ENCODE measurements at regions not wholly inside any gene's neighbourhood (a gene's known extent, or its start where the extent isn't known, plus 50 kb on each side); places are given as distances from the start of the nearest gene placed in this dataset.
"Not testable (repeated sequence)": the region's sequence is repeated elsewhere in the genome, so short reads cannot be mapped to it uniquely, and the experiment has no call there.

DNA sequence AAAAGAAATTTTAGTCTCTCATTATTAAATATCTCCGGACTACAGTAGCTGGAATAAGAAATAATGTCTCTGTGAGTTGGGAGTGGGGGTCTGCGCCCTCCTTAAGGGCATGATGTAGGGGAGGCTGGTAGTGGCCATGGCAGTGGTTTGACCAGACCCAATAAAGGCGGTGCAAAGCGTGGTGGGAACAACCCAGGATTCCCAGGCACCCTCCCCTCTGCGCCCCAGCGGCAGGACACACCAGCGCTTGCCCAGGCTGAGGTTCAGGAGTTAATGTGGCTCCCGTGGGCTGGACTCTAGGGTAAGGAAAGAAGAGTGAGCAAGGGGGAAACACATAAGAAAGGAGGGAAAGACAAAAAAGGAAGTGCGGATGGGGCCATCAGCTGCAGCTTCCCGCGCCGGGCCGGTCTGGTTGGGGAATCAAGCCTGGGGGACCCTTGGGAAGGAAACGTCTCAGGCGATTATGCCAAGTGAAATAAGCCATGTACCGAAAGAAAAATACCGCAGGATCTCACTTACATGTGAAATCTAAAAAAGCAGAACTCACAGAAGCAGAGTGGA is 157.5 kb upstream of the SMIM31 start:
- Histone ChIP-seq H3K27ac (ENCODE audit: low read depth, low read length, severe bottlenecking) (no peak overlapping the region), H3K4me3 (ENCODE audit: extremely low read depth, insufficient read depth, low read length, poor library complexity, severe bottlenecking) (no peak overlapping the region), H3K36me3 (ENCODE audit: control insufficient read depth, insufficient read depth, low read length) (no peaks in the 10 kb centered on the region), H3K4me1 (ENCODE audit: control insufficient read depth, insufficient read depth, low read length, poor library complexity, severe bottlenecking) (no peaks in the 10 kb centered on the region), H3K9me3 (ENCODE audit: control insufficient read depth, low read length) (peaks cover under 1% of the 10 kb centered on the region)
- WGBS, 2 experiments (ENCODE audit: insufficient coverage in 2 of 2) = 86 to 87% methylated on average over 9 to 16 of the region's 17 CpGs

DNA sequence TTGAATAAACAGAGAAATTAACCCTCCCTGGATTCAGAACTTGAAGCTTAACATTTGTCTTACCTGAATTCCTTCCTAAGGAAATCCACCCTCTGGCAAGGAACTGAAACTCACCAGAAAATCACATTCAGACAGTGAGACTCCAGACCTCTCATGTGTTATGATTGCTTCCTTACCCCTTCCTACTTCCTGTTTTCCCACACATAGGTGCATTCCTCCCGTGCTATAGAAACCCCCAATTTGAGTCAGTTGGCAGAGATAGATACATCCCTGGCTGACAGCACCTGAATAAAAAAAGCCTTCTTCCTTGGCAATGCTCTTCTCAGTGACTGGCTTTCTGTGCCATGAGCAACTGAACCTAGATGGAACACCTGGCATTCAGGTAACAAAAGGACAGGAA is 157.0 kb upstream of the SMIM31 start:
- Histone ChIP-seq H3K27ac (ENCODE audit: low read depth, low read length, severe bottlenecking) (no peak overlapping the region), H3K36me3 (ENCODE audit: control insufficient read depth, insufficient read depth, low read length) (no peaks in the 10 kb centered on the region), H3K4me1 (ENCODE audit: control insufficient read depth, insufficient read depth, low read length, poor library complexity, severe bottlenecking) (no peaks in the 10 kb centered on the region), H3K4me3 (ENCODE audit: extremely low read depth, insufficient read depth, low read length, poor library complexity, severe bottlenecking) (no peak overlapping the region), H3K9me3 (ENCODE audit: control insufficient read depth, low read length) (peaks cover 6% of the 10 kb centered on the region)
- 83% methylated on average over 1 of the region's 1 CpG; no CpG with 5 or more reads in 1 of the 2 experiments for WGBS, 2 experiments (ENCODE audit: insufficient coverage in 2 of 2)

DNA sequence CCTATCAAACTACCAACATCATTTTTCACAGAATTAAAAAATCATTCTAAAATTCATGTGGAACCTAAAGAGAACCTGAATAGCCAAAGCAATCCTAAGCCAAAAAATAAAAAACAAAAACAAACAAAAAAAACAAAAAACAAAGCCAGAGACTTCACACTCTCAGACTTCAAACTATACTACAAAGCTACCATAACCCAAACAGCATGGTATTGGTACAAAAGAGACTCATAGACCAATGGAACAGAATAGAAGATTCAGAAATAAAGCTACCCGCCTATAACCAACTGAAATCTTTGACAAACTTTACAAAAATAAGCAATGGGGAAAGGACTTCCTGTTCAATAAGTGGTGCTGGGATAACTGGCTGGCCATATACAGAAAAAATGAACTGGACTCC is 152.3 kb upstream of the SMIM31 start:
- no peak overlapping the region for H3K4me3 ChIP-seq (ENCODE audit: extremely low read depth, insufficient read depth, low read length, poor library complexity, severe bottlenecking)
- no peaks in the 10 kb centered on the region for H3K36me3 ChIP-seq (ENCODE audit: control insufficient read depth, insufficient read depth, low read length)
- no peaks in the 10 kb centered on the region for H3K4me1 ChIP-seq (ENCODE audit: control insufficient read depth, insufficient read depth, low read length, poor library complexity, severe bottlenecking)
- no CpG with 5 or more reads among the region's 1 CpG for WGBS, 2 experiments (ENCODE audit: insufficient coverage in 2 of 2)
- H3K27ac ChIP-seq (ENCODE audit: low read depth, low read length, severe bottlenecking) = no peak overlapping the region
- H3K9me3 ChIP-seq (ENCODE audit: control insufficient read depth, low read length) = peaks cover 6% of the 10 kb centered on the region

DNA sequence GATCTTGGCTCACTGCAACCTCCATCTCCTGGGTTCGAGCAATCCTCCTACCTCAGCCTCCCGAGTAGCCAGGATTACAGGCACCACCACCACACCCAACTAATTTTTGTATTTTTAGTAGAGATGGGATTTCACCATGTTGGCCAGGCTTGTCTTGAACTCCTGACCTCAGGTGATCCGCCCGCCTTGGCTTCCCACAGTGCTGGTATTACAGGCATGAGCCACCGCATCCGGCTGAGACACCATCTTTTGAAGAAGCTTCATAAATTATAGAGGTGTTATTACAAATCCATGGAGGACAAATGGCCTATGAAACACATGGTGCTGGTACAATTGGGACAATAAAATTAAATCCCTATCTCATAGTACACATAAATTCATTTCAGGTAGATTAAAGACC is 148.1 kb upstream of the SMIM31 start:
- WGBS, 2 experiments (ENCODE audit: insufficient coverage in 2 of 2) = 93 to 100% methylated on average over 2 of the region's 6 CpGs
- H3K4me1 ChIP-seq (ENCODE audit: control insufficient read depth, insufficient read depth, low read length, poor library complexity, severe bottlenecking); H3K36me3 ChIP-seq (ENCODE audit: control insufficient read depth, insufficient read depth, low read length); H3K4me3 ChIP-seq (ENCODE audit: extremely low read depth, insufficient read depth, low read length, poor library complexity, severe bottlenecking); H3K27ac ChIP-seq (ENCODE audit: low read depth, low read length, severe bottlenecking); H3K9me3 ChIP-seq (ENCODE audit: control insufficient read depth, low read length): not testable (repeated sequence)

DNA sequence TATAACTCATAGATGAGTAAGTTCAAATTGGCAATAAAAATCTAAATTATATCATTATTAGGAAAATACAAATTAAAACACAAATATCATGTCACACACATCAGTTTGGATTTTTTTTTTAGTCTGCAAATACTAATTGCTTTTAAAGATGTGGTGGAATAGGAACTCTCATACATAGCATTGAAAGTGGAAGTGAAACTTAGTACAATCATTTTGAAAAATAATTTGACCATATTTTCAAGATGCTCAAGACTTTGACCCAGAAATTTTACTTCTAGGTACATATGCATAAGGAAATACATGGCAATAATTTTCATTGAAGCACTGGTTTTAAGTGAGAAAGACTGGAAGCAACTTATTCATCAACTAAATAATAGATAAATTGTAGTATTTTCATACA is 147.5 kb upstream of the SMIM31 start:
- H3K9me3 ChIP-seq (ENCODE audit: control insufficient read depth, low read length) = peaks cover 5% of the 10 kb centered on the region

DNA sequence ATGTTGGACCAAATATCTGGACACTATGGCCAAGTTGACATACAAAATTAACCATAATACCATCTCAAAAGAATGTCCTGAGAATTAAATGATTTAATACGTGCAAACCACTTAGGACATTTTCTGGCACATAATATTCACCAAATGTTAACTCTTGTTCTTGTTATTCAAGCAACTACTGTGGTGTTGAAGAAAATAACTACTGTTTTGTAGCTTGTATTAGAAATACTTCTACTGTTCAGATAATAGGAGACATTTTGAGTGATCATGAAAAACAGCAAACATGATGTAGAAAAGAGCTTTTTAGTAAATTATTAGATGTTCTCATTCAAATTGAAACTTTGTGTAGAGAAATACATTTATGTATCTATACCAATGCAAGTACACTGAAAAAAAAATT is 140.7 kb upstream of the SMIM31 start:
- Histone ChIP-seq H3K36me3 (ENCODE audit: control insufficient read depth, insufficient read depth, low read length) (no peaks in the 10 kb centered on the region), H3K9me3 (ENCODE audit: control insufficient read depth, low read length) (no peaks in the 10 kb centered on the region), H3K4me1 (ENCODE audit: control insufficient read depth, insufficient read depth, low read length, poor library complexity, severe bottlenecking) (no peaks in the 10 kb centered on the region), H3K27ac (ENCODE audit: low read depth, low read length, severe bottlenecking) (no peak overlapping the region), H3K4me3 (ENCODE audit: extremely low read depth, insufficient read depth, low read length, poor library complexity, severe bottlenecking) (no peak overlapping the region)
- no CpG with 5 or more reads among the region's 1 CpG for WGBS, 2 experiments (ENCODE audit: insufficient coverage in 2 of 2)

More for the DNA sequence above, 147.5 kb upstream of the SMIM31 start:
- Histone ChIP-seq H3K27ac (ENCODE audit: low read depth, low read length, severe bottlenecking) (no peak overlapping the region), H3K4me1 (ENCODE audit: control insufficient read depth, insufficient read depth, low read length, poor library complexity, severe bottlenecking) (no peaks in the 10 kb centered on the region), H3K36me3 (ENCODE audit: control insufficient read depth, insufficient read depth, low read length) (no peaks in the 10 kb centered on the region), H3K4me3 (ENCODE audit: extremely low read depth, insufficient read depth, low read length, poor library complexity, severe bottlenecking) (no peak overlapping the region)

DNA sequence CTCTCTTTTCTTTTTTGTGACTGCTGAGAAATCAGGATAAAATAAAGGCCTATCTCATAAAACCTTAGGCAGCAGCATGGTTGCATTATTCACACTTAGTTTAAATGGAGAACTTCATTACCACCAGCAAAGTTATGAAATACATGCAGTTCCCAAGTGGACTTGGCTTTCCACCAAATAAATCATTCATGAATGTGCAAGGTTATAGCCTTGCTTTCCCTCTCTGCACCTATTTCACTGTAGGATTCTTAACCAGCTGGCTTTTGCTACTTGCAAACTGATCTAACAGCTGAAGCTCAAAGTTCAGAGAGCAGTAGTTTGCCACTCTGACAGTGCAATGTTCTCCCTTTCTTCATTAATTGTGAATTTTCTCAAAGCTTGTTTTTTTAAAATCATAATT is 140.1 kb upstream of the SMIM31 start:
- Histone ChIP-seq H3K4me3 (ENCODE audit: extremely low read depth, insufficient read depth, low read length, poor library complexity, severe bottlenecking) (no peak overlapping the region), H3K27ac (ENCODE audit: low read depth, low read length, severe bottlenecking) (no peak overlapping the region), H3K9me3 (ENCODE audit: control insufficient read depth, low read length) (no peaks in the 10 kb centered on the region), H3K4me1 (ENCODE audit: control insufficient read depth, insufficient read depth, low read length, poor library complexity, severe bottlenecking) (no peaks in the 10 kb centered on the region), H3K36me3 (ENCODE audit: control insufficient read depth, insufficient read depth, low read length) (no peaks in the 10 kb centered on the region)

DNA sequence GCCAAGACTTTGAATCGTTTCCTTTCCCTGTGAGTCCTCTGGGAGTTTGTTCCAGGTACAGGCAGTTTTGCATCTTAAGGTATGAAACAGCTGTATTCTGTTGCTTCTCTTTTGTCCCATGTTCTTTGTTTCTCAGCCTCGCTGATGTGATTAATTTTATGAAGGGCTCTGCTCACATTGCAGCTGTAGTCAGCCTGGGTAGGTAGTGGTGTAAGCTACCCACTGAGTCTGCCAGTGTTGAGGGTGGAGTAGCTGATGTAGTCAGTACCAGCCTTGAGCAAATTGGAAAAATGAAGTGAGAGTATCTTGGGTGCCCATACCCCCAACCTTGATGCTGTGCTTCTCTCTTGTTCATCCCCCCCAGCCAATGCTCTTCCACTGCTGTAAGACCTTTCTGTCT is 139.6 kb upstream of the SMIM31 start:
- no peaks in the 10 kb centered on the region for H3K9me3 ChIP-seq (ENCODE audit: control insufficient read depth, low read length)
- no peak overlapping the region for H3K27ac ChIP-seq (ENCODE audit: low read depth, low read length, severe bottlenecking)
- no peak overlapping the region for H3K4me3 ChIP-seq (ENCODE audit: extremely low read depth, insufficient read depth, low read length, poor library complexity, severe bottlenecking)
- WGBS, 2 experiments (ENCODE audit: insufficient coverage in 2 of 2) = 60 to 83% methylated on average over 1 of the region's 2 CpGs
- H3K36me3 ChIP-seq (ENCODE audit: control insufficient read depth, insufficient read depth, low read length) = no peaks in the 10 kb centered on the region
- no peaks in the 10 kb centered on the region for H3K4me1 ChIP-seq (ENCODE audit: control insufficient read depth, insufficient read depth, low read length, poor library complexity, severe bottlenecking)

DNA sequence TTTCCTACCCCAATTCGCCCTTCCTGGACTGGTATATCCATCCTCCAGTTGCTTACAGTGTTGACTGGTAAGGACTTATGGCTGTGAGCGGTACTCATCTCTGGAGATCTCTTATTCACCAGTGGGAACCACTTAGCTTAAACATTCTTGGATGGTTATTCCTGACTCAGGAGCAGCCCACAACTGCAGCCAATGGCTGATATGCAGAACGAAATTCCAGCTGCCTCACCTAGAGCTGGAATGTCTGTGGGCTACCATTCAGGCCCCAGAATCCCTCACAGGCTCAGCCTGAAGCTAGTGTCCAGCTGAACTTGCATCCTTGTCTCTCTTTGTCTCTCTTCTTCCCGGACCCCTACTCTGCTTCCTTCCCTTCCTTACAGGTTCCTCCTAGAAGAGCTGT is 138.9 kb upstream of the SMIM31 start:
- Histone ChIP-seq H3K9me3 (ENCODE audit: control insufficient read depth, low read length) (no peaks in the 10 kb centered on the region), H3K36me3 (ENCODE audit: control insufficient read depth, insufficient read depth, low read length) (no peaks in the 10 kb centered on the region), H3K27ac (ENCODE audit: low read depth, low read length, severe bottlenecking) (no peak overlapping the region), H3K4me3 (ENCODE audit: extremely low read depth, insufficient read depth, low read length, poor library complexity, severe bottlenecking) (no peak overlapping the region), H3K4me1 (ENCODE audit: control insufficient read depth, insufficient read depth, low read length, poor library complexity, severe bottlenecking) (no peaks in the 10 kb centered on the region)
- 73 to 86% methylated on average over 2 to 3 of the region's 4 CpGs for WGBS, 2 experiments (ENCODE audit: insufficient coverage in 2 of 2)

DNA sequence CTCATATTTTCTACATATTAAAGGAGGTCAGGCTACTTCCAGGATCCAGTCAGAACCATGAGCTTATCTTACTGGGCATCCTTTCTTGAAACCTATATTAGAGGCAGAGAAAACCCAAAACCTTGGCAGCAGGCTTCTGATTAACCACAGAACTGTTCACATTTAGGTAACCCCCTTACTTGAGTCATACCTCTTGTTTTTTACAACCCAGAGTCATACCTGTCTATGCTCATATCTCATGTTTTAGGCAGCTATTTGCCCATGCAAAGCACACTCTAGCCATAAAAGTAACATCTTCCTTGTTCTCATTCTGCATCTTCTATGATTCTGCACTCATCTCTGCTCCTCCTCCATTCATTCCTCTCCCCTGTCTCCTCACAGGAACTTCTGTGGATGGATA is 138.0 kb upstream of the SMIM31 start:
- Histone ChIP-seq H3K4me1 (ENCODE audit: control insufficient read depth, insufficient read depth, low read length, poor library complexity, severe bottlenecking) (no peaks in the 10 kb centered on the region), H3K36me3 (ENCODE audit: control insufficient read depth, insufficient read depth, low read length) (no peaks in the 10 kb centered on the region), H3K4me3 (ENCODE audit: extremely low read depth, insufficient read depth, low read length, poor library complexity, severe bottlenecking) (no peak overlapping the region), H3K27ac (ENCODE audit: low read depth, low read length, severe bottlenecking) (no peak overlapping the region), H3K9me3 (ENCODE audit: control insufficient read depth, low read length) (no peaks in the 10 kb centered on the region)

DNA sequence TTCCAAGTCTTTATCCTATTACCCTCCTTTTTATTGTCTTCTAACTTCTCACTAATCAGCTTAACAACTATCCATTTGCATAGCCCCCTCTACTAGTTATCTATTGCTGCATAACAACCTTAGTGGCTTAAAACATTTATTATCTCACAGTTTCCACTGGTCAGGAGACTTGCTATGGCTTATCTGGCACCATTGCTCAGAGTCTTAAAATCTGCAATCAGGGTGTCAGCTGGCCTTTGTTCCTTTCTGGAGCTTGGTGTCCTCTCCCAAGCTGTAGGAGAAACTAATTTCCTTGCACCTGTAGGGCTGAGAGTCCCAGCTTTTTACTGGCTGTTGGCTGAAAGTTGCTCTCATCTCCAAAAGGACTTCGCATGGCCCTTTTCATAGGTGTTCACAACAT is 137.0 kb upstream of the SMIM31 start:
- H3K36me3 ChIP-seq (ENCODE audit: control insufficient read depth, insufficient read depth, low read length) = no peaks in the 10 kb centered on the region
- 100% methylated on average over 1 of the region's 1 CpG; no CpG with 5 or more reads in 1 of the 2 experiments for WGBS, 2 experiments (ENCODE audit: insufficient coverage in 2 of 2)
- H3K9me3 ChIP-seq (ENCODE audit: control insufficient read depth, low read length) = no peaks in the 10 kb centered on the region
- no peak overlapping the region for H3K4me3 ChIP-seq (ENCODE audit: extremely low read depth, insufficient read depth, low read length, poor library complexity, severe bottlenecking)
- H3K27ac ChIP-seq (ENCODE audit: low read depth, low read length, severe bottlenecking) = no peak overlapping the region
- H3K4me1 ChIP-seq (ENCODE audit: control insufficient read depth, insufficient read depth, low read length, poor library complexity, severe bottlenecking) = no peaks in the 10 kb centered on the region

DNA sequence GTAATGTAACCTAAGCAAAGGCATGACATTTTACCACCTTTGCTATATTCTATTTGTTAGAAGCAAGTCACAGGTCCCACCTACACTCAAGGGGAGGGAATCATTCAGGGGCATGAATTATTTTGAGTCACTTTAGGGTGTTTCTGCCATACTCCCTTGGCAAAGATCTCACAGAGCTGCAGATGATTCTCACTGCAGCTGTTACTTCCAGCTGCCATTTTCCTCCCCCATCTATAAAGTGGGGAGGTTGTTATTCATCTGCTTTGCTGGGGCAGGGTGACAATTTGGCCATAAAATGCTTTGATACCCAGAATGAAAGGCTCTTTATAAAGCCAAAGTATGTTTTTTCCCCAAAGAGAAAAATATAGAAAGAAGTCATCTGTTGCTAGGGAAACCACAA is 136.5 kb upstream of the SMIM31 start:
- Histone ChIP-seq H3K36me3 (ENCODE audit: control insufficient read depth, insufficient read depth, low read length) (no peaks in the 10 kb centered on the region), H3K27ac (ENCODE audit: low read depth, low read length, severe bottlenecking) (no peak overlapping the region), H3K4me3 (ENCODE audit: extremely low read depth, insufficient read depth, low read length, poor library complexity, severe bottlenecking) (no peak overlapping the region), H3K9me3 (ENCODE audit: control insufficient read depth, low read length) (no peaks in the 10 kb centered on the region), H3K4me1 (ENCODE audit: control insufficient read depth, insufficient read depth, low read length, poor library complexity, severe bottlenecking) (no peaks in the 10 kb centered on the region)
